NCI-H2107 treated with DMSO at 0.1 percent for 48 hours (cell line): ENCODE measurements at regions not wholly inside any gene's neighbourhood (a gene's known extent, or its start where the extent isn't known, plus 50 kb on each side); places are given as distances from the start of the nearest gene placed in this dataset.

Experiments
- DNase-seq: peaks from one replicate; lab custom pipeline; 2025; ENCODE audit not compliant: unreplicated experiment; lab: John Stamatoyannopoulos, UW

GRCh38 chrY:14139521-14139920 lies 83.5 kb downstream of the VCY1B start:
- DNase-seq: no peak

- no peak for DNase-seq
Measured at GRCh38 chrY:14145614-14146013, 89.6 kb downstream of the VCY1B start.

GRCh38 chrY:14182776-14183175 lies 126.7 kb downstream of the VCY1B start:
- no peak for DNase-seq

GRCh38 chrY:14222014-14222413 lies 166.0 kb downstream of the VCY1B start:
- no peak for DNase-seq

- DNase-seq: no peak
Measured at GRCh38 chrY:14231703-14232102, 175.7 kb downstream of the VCY1B start.

- DNase-seq: no peak
Measured at GRCh38 chrY:14235070-14235469, 179.0 kb downstream of the VCY1B start.

- no peak for DNase-seq
Measured at GRCh38 chrY:14238277-14238676, 182.2 kb downstream of the VCY1B start.

GRCh38 chrY:14246948-14247347 lies 190.9 kb downstream of the VCY1B start:
- DNase-seq: peak; percentile 62

- no peak for DNase-seq
Measured at GRCh38 chrY:14248878-14249576, 193.0 kb downstream of the VCY1B start.

- no peak for DNase-seq
Measured at GRCh38 chrY:14255965-14256816, 200.2 kb downstream of the VCY1B start.

- no peak for DNase-seq
Measured at GRCh38 chrY:14256817-14257168, 200.8 kb downstream of the VCY1B start.

GRCh38 chrY:14277029-14277428 lies 221.0 kb downstream of the VCY1B start:
- DNase-seq: no peak

- DNase-seq: no peak
Measured at GRCh38 chrY:14290656-14291375, 233.5 kb upstream of the NLGN4Y start.

GRCh38 chrY:14292382-14292781 lies 231.9 kb upstream of the NLGN4Y start:
- no peak for DNase-seq

- DNase-seq: no peak
Measured at GRCh38 chrY:14300775-14301174, 223.6 kb upstream of the NLGN4Y start.

- no peak for DNase-seq
Measured at GRCh38 chrY:14301552-14301951, 222.8 kb upstream of the NLGN4Y start.

- DNase-seq: peak; percentile 11
Measured at GRCh38 chrY:14328677-14329345, 195.5 kb upstream of the NLGN4Y start.

- DNase-seq: no peak
Measured at GRCh38 chrY:14330362-14330761, 194.0 kb upstream of the NLGN4Y start.

- DNase-seq: peak; percentile 1
Measured at GRCh38 chrY:14339524-14339923, 184.8 kb upstream of the NLGN4Y start.

GRCh38 chrY:14340459-14341143 lies 183.7 kb upstream of the NLGN4Y start:
- DNase-seq: no peak
